PC-3 (cell line): ENCODE measurements at regions not wholly inside any gene's neighbourhood (a gene's known extent, or its start where the extent isn't known, plus 50 kb on each side); places are given as distances from the start of the nearest gene placed in this dataset.

Source experiments
- ATAC-seq: fragments of 200-7000 bp; cut with Tn5 transposase; 2 replicates; pipeline ENCODE4 v1.9.1; 2020; ENCODE audit warnings: mild to moderate bottlenecking, moderate library complexity
- BruUV-seq: library from RNA; stranded (reverse); fragments of 400-500 nt; replicated peaks from 2 replicates; lab custom pipeline; 2021; lab: Mats Ljungman, UMichigan
- CTCF ChIA-PET: fragments of 300-600 bp; sonication (Branson Sonifier 250); formaldehyde crosslinking; loops from one replicate; lab custom pipeline; 2022; ENCODE audit warnings: antibody characterized with exemption; lab: Charles Lee
- POLR2A ChIA-PET: fragments of 300-600 bp; sonication (Branson Sonifier 250); formaldehyde crosslinking; loops from one replicate; lab custom pipeline; 2022; ENCODE audit warnings: antibody characterized with exemption; ENCODE audit not compliant: unreplicated experiment; lab: Charles Lee
- DNase-seq: peaks from one replicate; pipeline ENCODE4 v3.0.0-alpha.2; 2015
- H2AFZ ChIP-seq: fragments of 300-600 bp; sonication (generic); 2 replicates; pipeline ENCODE4 v1.6.0; 2016; ENCODE audit warnings: antibody characterized with exemption, low read length
- H3F3A ChIP-seq: fragments of 300-600 bp; sonication (generic); one replicate; pipeline ENCODE4 v1.6.0; 2017; ENCODE audit warnings: antibody characterized with exemption, low read length, control low read depth, mild to moderate bottlenecking; ENCODE audit not compliant: unreplicated experiment
- H3K27ac ChIP-seq: fragments of 300-600 bp; sonication (generic); 2 replicates; pipeline ENCODE4 v1.5.1; 2016; ENCODE audit warnings: mild to moderate bottlenecking, low read length
- H3K27me3 ChIP-seq: fragments of 300-600 bp; sonication (generic); 2 replicates; pipeline ENCODE4 v1.6.1; 2016; ENCODE audit warnings: low read length, mixed read lengths
- H3K36me3 ChIP-seq: fragments of 300-600 bp; sonication (generic); 2 replicates; pipeline ENCODE4 v1.6.1; 2016; ENCODE audit warnings: low read depth, mixed run types, low read length, mixed read lengths
- H3K4me1 ChIP-seq: fragments of 300-600 bp; sonication (generic); 2 replicates; pipeline ENCODE4 v1.5.1; 2016; ENCODE audit warnings: low read length; ENCODE audit not compliant: insufficient read depth
- H3K4me2 ChIP-seq: fragments of 300-600 bp; sonication (generic); 2 replicates; pipeline ENCODE4 v1.6.0; 2016; ENCODE audit warnings: low read length
- H3K4me3 ChIP-seq: fragments of 300-600 bp; sonication (generic); 2 replicates; pipeline ENCODE4 v1.5.1; 2016; ENCODE audit warnings: mild to moderate bottlenecking, low read length, mixed read lengths
- H3K79me2 ChIP-seq: fragments of 300-600 bp; sonication (generic); 2 replicates; pipeline ENCODE4 v1.6.1; 2017; ENCODE audit warnings: low read length, mixed read lengths
- H3K9ac ChIP-seq: fragments of 300-600 bp; sonication (generic); 2 replicates; pipeline ENCODE4 v1.6.0; 2016; ENCODE audit warnings: mild to moderate bottlenecking, low read length
- H3K9me2 ChIP-seq: fragments of 300-600 bp; sonication (generic); replicated peaks from 2 replicates; pipeline ENCODE4 v1.6.1; 2016; ENCODE audit warnings: mixed run types, low read length, mixed read lengths
- H3K9me3 ChIP-seq: fragments of 300-600 bp; sonication (generic); 2 replicates; pipeline ENCODE4 v1.6.1; 2016; ENCODE audit warnings: low read length, mixed read lengths
- H4K20me1 ChIP-seq: fragments of 300-600 bp; sonication (generic); 2 replicates; pipeline ENCODE4 v1.6.1; 2016; ENCODE audit warnings: low read length, mixed read lengths
- EZH2 ChIP-seq: fragments of 300-600 bp; sonication (generic); IDR thresholded peaks from one replicate; pipeline ENCODE4 v1.6.1; 2017; ENCODE audit warnings: antibody characterized with exemption, mild to moderate bottlenecking, low read length; ENCODE audit not compliant: unreplicated experiment
- EZH2phosphoT487 ChIP-seq: fragments of 300-600 bp; sonication (generic); IDR thresholded peaks from 2 replicates; pipeline ENCODE4 v1.6.1; 2018; ENCODE audit warnings: mild to moderate bottlenecking, antibody characterized with exemption, low read length, borderline replicate concordance
- intact Hi-C: fragments of 100-400 bp; cut with micrococcal nuclease; formaldehyde crosslinking; loops from 2 replicates; pipeline ENCODE4 v1.9.0; 2023
- TF ChIP-seq, protein P1 (sequence below): fragments of 300-600 bp; sonication (generic); conservative IDR thresholded peaks from 2 replicates; pipeline ENCODE4 v1.5.1; 2017; ENCODE audit warnings: antibody characterized with exemption, low read depth, mild to moderate bottlenecking, low read length

DNA sequence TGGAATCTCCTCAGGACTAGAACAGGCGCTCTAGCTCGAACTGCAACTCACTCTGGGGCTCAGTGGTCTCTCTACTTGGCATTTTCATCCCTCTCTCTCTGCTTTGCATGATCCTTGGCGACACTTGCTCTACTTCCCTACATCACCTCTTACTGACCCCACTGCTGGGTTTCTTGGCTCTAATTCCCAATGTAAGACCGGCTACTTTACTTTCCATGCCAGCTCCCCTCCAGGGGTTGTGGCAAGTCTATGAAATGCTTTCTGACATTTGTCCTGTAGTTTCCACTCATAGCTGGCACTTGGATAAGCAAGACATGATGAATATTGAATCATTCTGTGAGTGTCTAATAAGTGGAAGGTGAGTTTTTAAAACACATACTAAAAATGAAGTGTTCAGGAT is 292.3 kb downstream of the USP25 start:
- H3F3A ChIP-seq: no peaks in the 10 kb centered on the region
- CTCF ChIA-PET: no interaction called here
- no peak overlapping the region for H3K4me2 ChIP-seq
- TF ChIP-seq, protein P1, sequence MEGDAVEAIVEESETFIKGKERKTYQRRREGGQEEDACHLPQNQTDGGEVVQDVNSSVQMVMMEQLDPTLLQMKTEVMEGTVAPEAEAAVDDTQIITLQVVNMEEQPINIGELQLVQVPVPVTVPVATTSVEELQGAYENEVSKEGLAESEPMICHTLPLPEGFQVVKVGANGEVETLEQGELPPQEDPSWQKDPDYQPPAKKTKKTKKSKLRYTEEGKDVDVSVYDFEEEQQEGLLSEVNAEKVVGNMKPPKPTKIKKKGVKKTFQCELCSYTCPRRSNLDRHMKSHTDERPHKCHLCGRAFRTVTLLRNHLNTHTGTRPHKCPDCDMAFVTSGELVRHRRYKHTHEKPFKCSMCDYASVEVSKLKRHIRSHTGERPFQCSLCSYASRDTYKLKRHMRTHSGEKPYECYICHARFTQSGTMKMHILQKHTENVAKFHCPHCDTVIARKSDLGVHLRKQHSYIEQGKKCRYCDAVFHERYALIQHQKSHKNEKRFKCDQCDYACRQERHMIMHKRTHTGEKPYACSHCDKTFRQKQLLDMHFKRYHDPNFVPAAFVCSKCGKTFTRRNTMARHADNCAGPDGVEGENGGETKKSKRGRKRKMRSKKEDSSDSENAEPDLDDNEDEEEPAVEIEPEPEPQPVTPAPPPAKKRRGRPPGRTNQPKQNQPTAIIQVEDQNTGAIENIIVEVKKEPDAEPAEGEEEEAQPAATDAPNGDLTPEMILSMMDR: no peak
- no peak overlapping the region for H3K4me3 ChIP-seq
- POLR2A ChIA-PET: interaction anchor here (0.5 kb wide), 1 partner anchor 184 kb away, joined by 4 read pairs; no protein-coding TSS in a partner anchor
- H3K36me3 ChIP-seq: no peaks in the 10 kb centered on the region
- no peaks in the 10 kb centered on the region for H3K79me2 ChIP-seq
- no peak overlapping the region for H2AFZ ChIP-seq
- no peak overlapping the region for H3K27ac ChIP-seq
- no peaks in the 10 kb centered on the region; the same call in 1 of the 2 replicates for H3K27me3 ChIP-seq
- H4K20me1 ChIP-seq: no peaks in the 10 kb centered on the region
- no peaks in the 10 kb centered on the region for H3K9me3 ChIP-seq
- intact Hi-C loops: no loop called here
- 0 out of 2 replicates have a peak, but pooled peaks cover 4% of the 10 kb centered on the region for H3K9me2 ChIP-seq
- no peak overlapping the region for H3K9ac ChIP-seq
- no peaks in the 10 kb centered on the region for H3K4me1 ChIP-seq
- ATAC-seq (no peak), DNase-seq (no peak)
- no TSS peak for BruUV-seq

DNA sequence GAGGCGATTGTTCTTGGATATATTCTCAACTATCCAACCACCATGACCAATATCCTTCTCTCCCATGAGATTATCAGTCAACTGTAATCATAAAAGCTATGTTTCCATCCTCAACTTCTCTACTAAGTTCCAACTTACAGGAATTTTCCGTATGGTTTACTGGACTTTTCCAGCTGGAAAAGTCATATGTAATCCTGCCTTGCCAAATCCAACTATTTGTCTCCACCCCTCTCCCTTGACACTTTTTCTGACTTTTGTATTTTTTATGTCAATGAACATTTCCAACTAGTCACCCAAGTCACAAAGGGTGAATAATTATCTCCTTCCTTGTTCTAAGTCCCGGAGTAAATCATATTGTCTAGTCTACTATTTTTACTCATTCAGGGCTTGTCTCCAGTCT is 293.1 kb downstream of the USP25 start:
- TF ChIP-seq EZH2: no peak
- TF ChIP-seq EZH2phosphoT487: no peak
- TF ChIP-seq, protein P1: no peak
- Histone ChIP-seq H4K20me1 (no peaks in the 10 kb centered on the region), H3K4me2 (no peak overlapping the region), H3K36me3 (no peaks in the 10 kb centered on the region), H3K9me3 (no peaks in the 10 kb centered on the region), H3K27ac (no peak overlapping the region), H3K9me2 (0 out of 2 replicates have a peak, but pooled peaks cover 4% of the 10 kb centered on the region), H3F3A (no peaks in the 10 kb centered on the region), H2AFZ (no peak overlapping the region), H3K79me2 (no peaks in the 10 kb centered on the region), H3K9ac (no peak overlapping the region), H3K4me1 (no peaks in the 10 kb centered on the region), H3K27me3 (no peaks in the 10 kb centered on the region), H3K4me3 (no peak overlapping the region)
- intact Hi-C loops: no loop called here
- BruUV-seq: no TSS peak
- DNase-seq (no peak), ATAC-seq (no peak)
- CTCF ChIA-PET: no interaction called here
- POLR2A ChIA-PET: no interaction called here

DNA sequence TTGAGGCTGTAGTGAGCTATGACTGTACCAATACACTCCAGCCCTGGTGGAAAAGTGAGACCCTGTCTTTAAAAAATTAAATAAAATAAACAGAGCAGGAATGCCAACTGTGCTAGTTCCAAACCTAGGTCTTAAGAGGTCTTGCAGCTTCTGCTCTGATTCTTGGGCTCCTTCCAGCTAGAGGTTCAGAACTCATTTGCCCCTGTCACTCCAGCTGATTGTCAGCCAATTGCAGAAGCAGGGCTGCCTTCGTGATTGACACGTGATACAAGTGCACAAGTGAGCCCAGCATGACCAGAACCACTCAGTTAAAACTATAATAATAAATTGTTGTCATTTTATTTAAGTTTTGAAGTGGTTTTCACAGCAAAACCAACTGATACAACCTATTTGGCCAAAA is 298.4 kb downstream of the USP25 start:
- POLR2A ChIA-PET: no interaction called here
- TF ChIP-seq EZH2phosphoT487 (no peak), EZH2 (no peak)
- TF ChIP-seq, protein P1: no peak
- CTCF ChIA-PET: no interaction called here
- H3K9ac ChIP-seq: no peak overlapping the region
- ATAC-seq (no peak), DNase-seq (no peak)
- no peak overlapping the region for H3K4me2 ChIP-seq
- H3K4me3 ChIP-seq: no peak overlapping the region
- no peak overlapping the region for H3K27ac ChIP-seq
- H3K9me2 ChIP-seq: no peaks in the 10 kb centered on the region
- H2AFZ ChIP-seq: no peak overlapping the region
- no peaks in the 10 kb centered on the region for H3K9me3 ChIP-seq
- no peaks in the 10 kb centered on the region for H3F3A ChIP-seq
- no peaks in the 10 kb centered on the region for H3K4me1 ChIP-seq
- intact Hi-C loops: no loop called here
- no peaks in the 10 kb centered on the region for H3K27me3 ChIP-seq
- no peaks in the 10 kb centered on the region for H4K20me1 ChIP-seq
- H3K36me3 ChIP-seq: no peaks in the 10 kb centered on the region
- no TSS peak for BruUV-seq
- no peaks in the 10 kb centered on the region for H3K79me2 ChIP-seq
